Fibroblast of mammary gland (primary cell): ENCODE measurements at regions not wholly inside any gene's neighbourhood (a gene's known extent, or its start where the extent isn't known, plus 50 kb on each side); places are given as distances from the start of the nearest gene placed in this dataset.
A peak's percentile ranks its signal among the peaks of the same experiment; 100 is the strongest.

ENCODE experiments used
- DNase-seq: peaks from one replicate; pipeline ENCODE4 v3.0.0-alpha.2; 2010; ENCODE audit warnings: low read depth
- H3K4me3 ChIP-seq: 2 replicates; pipeline ENCODE4 v1.5.1; 2011; ENCODE audit warnings: low read depth, mild to moderate bottlenecking, low read length, moderate library complexity; ENCODE audit not compliant: control insufficient read depth
- TF ChIP-seq, protein P1 (sequence below): conservative IDR thresholded peaks from 2 replicates; pipeline ENCODE4 v1.5.1; 2011; ENCODE audit warnings: low read depth, low read length, inconsistent platforms; ENCODE audit not compliant: control insufficient read depth, insufficient read depth

GRCh38 chr12:31843398-31844095 is 114.7 kb upstream of the AMN1 start:
- no peak overlapping the region for H3K4me3 ChIP-seq
- TF ChIP-seq, protein P1, sequence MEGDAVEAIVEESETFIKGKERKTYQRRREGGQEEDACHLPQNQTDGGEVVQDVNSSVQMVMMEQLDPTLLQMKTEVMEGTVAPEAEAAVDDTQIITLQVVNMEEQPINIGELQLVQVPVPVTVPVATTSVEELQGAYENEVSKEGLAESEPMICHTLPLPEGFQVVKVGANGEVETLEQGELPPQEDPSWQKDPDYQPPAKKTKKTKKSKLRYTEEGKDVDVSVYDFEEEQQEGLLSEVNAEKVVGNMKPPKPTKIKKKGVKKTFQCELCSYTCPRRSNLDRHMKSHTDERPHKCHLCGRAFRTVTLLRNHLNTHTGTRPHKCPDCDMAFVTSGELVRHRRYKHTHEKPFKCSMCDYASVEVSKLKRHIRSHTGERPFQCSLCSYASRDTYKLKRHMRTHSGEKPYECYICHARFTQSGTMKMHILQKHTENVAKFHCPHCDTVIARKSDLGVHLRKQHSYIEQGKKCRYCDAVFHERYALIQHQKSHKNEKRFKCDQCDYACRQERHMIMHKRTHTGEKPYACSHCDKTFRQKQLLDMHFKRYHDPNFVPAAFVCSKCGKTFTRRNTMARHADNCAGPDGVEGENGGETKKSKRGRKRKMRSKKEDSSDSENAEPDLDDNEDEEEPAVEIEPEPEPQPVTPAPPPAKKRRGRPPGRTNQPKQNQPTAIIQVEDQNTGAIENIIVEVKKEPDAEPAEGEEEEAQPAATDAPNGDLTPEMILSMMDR: no peak
- DNase-seq: no peak

DNA sequence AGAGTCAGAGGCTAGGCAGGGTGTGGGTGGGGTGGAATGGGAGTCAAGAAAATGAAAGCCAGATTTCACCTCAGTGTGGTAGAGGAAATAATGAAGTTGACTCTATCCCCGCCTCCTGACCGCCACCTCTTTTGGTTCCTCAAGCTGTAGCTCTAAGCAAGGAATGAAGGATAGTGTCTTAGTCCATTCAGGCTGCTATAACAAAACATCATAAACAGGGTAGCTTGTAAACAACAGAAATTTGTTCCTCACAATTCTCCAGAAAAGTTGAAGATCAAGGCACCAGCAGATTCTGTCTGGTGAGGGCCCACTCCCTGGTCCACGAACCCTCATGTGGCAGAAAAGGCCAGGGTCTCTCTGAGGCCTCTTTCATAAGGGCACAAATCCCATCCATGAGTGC is 109.1 kb upstream of the AMN1 start:
- TF ChIP-seq, protein P1: no peak
- H3K4me3 ChIP-seq: no peak overlapping the region
- DNase-seq: no peak

- no peak for DNase-seq
- TF ChIP-seq, protein P1: no peak
- no peak overlapping the region for H3K4me3 ChIP-seq
These were observed 106.6 kb upstream of the AMN1 start for GRCh38 chr12:31835276-31835882.

DNA sequence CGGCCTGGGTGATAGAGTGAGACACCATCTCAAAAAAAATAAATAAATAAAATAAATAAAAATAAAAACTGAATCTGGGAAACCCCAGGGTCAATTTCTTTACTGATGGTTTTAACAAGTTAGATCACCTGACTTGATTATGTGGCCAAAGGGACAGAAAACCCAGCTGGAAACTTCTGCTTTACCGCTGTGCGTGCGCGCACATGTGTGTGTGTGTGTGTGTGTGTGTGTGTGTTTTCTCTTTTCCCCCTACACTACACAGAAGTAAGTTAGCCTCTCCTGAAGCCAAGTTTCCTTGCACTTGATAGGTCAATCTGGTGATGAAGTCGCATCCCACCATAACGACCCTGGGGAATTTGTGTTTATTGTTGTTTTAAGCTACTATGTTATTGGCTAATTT is 105.3 kb upstream of the AMN1 start:
- no peak for DNase-seq
- TF ChIP-seq, protein P1: no peak
- H3K4me3 ChIP-seq: no peak overlapping the region

DNA sequence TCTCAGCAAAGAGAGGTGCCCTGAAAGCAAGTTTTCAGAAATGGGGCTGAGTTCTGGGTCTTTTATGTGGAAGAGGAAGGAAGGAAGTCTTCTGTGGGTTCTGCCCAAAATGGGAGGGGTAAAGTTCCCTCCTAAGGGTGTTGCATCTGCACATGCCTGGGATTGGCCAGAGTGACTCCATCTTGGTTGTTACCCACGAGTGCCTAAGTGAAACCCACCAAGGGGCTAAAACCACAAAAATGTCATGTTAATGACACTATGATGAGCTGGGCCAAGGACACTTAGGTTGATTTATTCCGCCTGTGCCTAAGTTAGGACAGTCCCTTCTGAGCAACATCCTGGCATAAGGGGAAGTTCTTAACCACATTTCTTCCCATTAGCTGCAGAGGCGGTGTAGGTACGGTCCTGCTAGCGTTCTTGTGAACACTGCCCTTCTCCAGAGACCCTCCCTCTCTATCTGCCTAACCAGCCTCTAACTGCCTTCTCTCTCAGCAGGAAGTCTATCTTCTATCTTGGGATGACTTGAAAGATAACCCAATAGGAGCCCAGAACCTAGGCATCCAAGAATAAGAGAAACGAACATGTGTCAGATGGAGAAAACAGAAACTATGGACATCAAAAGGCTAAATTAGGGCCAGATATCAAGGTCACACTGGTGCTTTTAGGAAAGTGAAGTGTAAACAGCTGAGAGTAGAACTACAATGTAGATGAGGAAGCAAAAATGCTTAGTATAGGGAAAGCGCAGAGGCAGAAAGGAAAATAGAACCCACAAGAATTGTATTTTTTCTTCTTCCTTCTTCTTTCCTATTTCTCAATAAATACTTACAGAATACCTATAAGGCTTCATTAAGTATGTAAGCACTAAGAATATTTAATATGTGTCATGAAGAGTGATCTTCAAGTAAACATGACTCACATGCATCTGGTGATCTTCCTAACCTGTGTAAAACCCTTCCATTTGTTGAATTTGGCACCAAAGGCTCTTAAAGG is 104.2 kb upstream of the AMN1 start:
- peak; percentile 7 for DNase-seq
- H3K4me3 ChIP-seq: no peak overlapping the region
- TF ChIP-seq, protein P1: no peak

- no peak overlapping the region for H3K4me3 ChIP-seq
- no peak for DNase-seq
- TF ChIP-seq, protein P1: no peak
These were observed 99.2 kb upstream of the AMN1 start for GRCh38 chr12:31828071-31828470.
